HCT116 (cell line): ENCODE measurements at regions not wholly inside any gene's neighbourhood (a gene's known extent, or its start where the extent isn't known, plus 50 kb on each side); places are given as distances from the start of the nearest gene placed in this dataset.

Experiments
- CEBPB ChIP-seq: IDR thresholded peaks from 2 replicates; pipeline ENCODE4 v1.6.1; 2012; ENCODE audit warnings: low read depth
- CTCF ChIP-seq, 3 experiments: fragments of 200-600 bp in 1 of 3; sonication (generic) in 1 of 3; IDR thresholded peaks in 2 of 3; conservative IDR thresholded peaks in 1 of 3; 2 replicates each; pipeline ENCODE4 v1.5.1; 2012 to 2017; ENCODE audit warnings: low read depth in 2 of 3, low read length in 2 of 3, antibody characterized with exemption in 1 of 3, borderline replicate concordance in 1 of 3, control low read depth in 1 of 3, mild to moderate bottlenecking in 1 of 3, mixed read lengths in 1 of 3, mixed run types in 1 of 3, moderate library complexity in 1 of 3; ENCODE audit not compliant: insufficient read depth in 1 of 3
- EZH2 ChIP-seq: fragments of 200-600 bp; sonication (generic); IDR thresholded peaks from 2 replicates; pipeline ENCODE4 v1.6.1; 2017; ENCODE audit warnings: antibody characterized with exemption, mixed run types
- EZH2phosphoT487 ChIP-seq: fragments of 200-600 bp; IDR thresholded peaks from 2 replicates; pipeline ENCODE4 v1.6.1; 2018; ENCODE audit warnings: antibody characterized with exemption, borderline replicate concordance
- JUND ChIP-seq: IDR thresholded peaks from 2 replicates; pipeline ENCODE4 v1.6.1; 2012
- MAX ChIP-seq: IDR thresholded peaks from 2 replicates; pipeline ENCODE4 v1.6.1; 2012
- POLR2A ChIP-seq: IDR thresholded peaks from 2 replicates; pipeline ENCODE4 v1.7.0; 2011; ENCODE audit warnings: borderline replicate concordance; ENCODE audit not compliant: insufficient read depth, insufficient read length; ENCODE audit errors: extremely low read depth
- POLR2AphosphoS5 ChIP-seq: IDR thresholded peaks from 2 replicates; pipeline ENCODE4 v1.6.1; 2011; ENCODE audit warnings: mild to moderate bottlenecking, low read depth, low read length, moderate library complexity
- RAD21 ChIP-seq: IDR thresholded peaks from 2 replicates; pipeline ENCODE4 v1.6.1; 2012; ENCODE audit warnings: low read depth, mild to moderate bottlenecking
- REST ChIP-seq: IDR thresholded peaks from 2 replicates; pipeline ENCODE4 v1.6.1; 2012; ENCODE audit warnings: low read depth
- SIN3A ChIP-seq: IDR thresholded peaks from 2 replicates; pipeline ENCODE4 v1.6.1; 2012; ENCODE audit warnings: low read depth
- ZFX ChIP-seq: fragments of 450-650 bp; IDR thresholded peaks from 2 replicates; pipeline ENCODE4 v1.6.1; 2017
- ZNF274 ChIP-seq: fragments of 200-500 bp; sonication (Bioruptor generic); IDR thresholded peaks from 2 replicates; pipeline ENCODE4 v1.6.1; 2014; ENCODE audit warnings: mild to moderate bottlenecking, low read depth, low read length, inconsistent platforms

GRCh38 chr17:77738751-77739531, 219.6 kb upstream of the TNRC6C start:
- no peak for TF ChIP-seq CTCF (IDR thresholded peaks at IDR 0.05 in 2 of 3, conservative IDR thresholded peaks at IDR 0.05 in 1 of 3; ENCODE audit: borderline replicate concordance in 1 of 3, insufficient read depth in 1 of 3, low read depth in 2 of 3, low read length in 2 of 3)
- no peak for TF ChIP-seq POLR2AphosphoS5
- no peak for TF ChIP-seq ZNF274
- no peak for TF ChIP-seq JUND
- no peak for TF ChIP-seq POLR2A
- TF ChIP-seq RAD21 = no peak
- TF ChIP-seq REST = no peak
- TF ChIP-seq SIN3A = no peak
- no peak for TF ChIP-seq MAX
- TF ChIP-seq EZH2 = no peak
- no peak for TF ChIP-seq ZFX
- no peak for TF ChIP-seq EZH2phosphoT487
- no peak for TF ChIP-seq CEBPB
